ENCODE measurements at regions not wholly inside any gene's neighbourhood (a gene's known extent, or its start where the extent isn't known, plus 50 kb on each side); places are given as distances from the start of the nearest gene placed in this dataset.

DNA sequence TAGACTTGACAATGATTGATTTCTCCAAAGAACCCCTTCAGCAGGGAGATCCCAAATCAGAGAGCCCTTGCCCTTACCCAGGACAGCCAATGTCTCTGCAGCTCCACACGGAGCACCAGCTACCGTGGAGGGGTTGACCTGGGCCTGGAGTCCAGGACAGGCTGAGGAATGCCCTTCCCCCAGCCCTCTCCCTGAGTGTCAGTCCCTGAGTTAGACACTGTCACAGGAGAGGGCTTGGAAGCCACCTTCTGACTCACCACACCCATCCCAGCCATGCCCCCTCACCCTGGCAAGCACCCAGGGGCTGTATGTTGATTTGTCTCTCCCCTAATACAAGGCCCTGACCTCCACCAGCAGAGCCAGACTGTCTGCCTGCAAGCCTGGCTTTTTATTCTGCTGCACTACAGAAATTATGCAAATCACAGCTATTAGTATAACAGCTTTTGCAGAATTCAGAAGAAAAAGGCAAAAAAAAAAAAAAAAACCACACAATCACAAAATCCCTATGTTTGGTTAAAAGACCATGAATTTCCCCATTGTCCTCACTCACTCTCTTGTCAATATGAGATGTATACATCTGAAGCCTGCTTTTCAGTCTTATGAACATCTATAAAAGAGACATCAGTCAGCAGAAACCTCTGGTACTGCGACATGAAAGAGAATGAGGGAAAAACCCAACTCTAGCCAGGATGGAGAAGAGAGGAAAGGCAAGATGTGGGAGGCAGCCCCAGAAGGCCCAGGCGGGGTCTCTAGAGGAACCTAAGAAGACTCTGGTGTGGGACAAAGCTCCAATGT lies 240.7 kb downstream of the UQCRFS1 start:
- Mint-ChIP-seq H3K4me3 (no peak overlapping the region), H3K9me3 (no peaks in the 10 kb centered on the region), H3K27me3 (ENCODE audit: low read depth) (no peaks in the 10 kb centered on the region), H3K36me3 (ENCODE audit: low read depth) (no peaks in the 10 kb centered on the region), H3K27ac (no peak overlapping the region), H3K4me1 (ENCODE audit: low read depth) (no peaks in the 10 kb centered on the region)

DNA sequence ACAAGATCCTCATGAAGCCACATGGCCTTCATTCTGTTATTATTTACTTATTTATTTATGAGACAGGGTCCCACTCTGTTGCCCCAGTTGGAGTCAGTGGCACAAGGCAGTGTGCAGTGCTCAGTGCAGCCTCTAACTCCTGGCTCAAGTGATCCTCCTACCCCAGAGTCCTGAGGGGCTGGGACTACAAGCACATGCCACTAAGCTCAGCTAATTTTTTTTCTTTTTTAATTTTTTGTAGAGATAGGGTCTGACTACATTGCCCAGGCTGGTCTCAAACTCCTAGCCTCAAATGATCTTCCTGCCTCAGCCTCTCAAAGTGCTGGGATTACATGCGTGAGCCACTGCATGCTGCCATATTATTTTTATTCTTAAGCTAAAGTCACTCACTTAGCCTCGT lies 241.4 kb downstream of the UQCRFS1 start:
- Mint-ChIP-seq H3K27me3 (ENCODE audit: low read depth) (no peaks in the 10 kb centered on the region), H3K9me3 (no peaks in the 10 kb centered on the region), H3K27ac (no peak overlapping the region)

DNA sequence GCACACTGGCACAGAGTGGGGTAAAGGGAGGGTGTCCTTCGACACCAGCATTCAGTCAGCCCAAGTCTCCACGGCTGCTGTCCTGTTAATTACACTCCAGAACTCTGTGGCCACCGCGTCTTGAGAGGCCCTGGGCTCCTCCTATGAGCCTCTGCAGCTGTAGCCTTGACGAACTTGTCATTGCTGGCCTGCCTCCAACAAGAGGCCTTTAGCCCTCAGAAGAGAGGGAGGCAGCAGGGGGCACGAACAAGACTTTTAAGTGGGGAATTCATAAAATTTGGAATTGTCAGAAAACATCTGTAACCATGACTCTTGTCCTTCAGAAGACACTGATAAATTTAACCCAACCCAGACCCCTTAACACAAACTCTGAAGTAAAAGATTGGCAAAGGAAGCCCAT lies 241.9 kb downstream of the UQCRFS1 start:
- H3K27me3 Mint-ChIP-seq (ENCODE audit: low read depth), result no peaks in the 10 kb centered on the region
- no peaks in the 10 kb centered on the region for H3K9me3 Mint-ChIP-seq
- H3K36me3 Mint-ChIP-seq (ENCODE audit: low read depth), result no peaks in the 10 kb centered on the region

More for the DNA sequence above, 241.4 kb downstream of the UQCRFS1 start:
- Mint-ChIP-seq H3K4me3 (no peak overlapping the region), H3K4me1 (ENCODE audit: low read depth) (no peaks in the 10 kb centered on the region), H3K36me3 (ENCODE audit: low read depth) (no peaks in the 10 kb centered on the region)

DNA sequence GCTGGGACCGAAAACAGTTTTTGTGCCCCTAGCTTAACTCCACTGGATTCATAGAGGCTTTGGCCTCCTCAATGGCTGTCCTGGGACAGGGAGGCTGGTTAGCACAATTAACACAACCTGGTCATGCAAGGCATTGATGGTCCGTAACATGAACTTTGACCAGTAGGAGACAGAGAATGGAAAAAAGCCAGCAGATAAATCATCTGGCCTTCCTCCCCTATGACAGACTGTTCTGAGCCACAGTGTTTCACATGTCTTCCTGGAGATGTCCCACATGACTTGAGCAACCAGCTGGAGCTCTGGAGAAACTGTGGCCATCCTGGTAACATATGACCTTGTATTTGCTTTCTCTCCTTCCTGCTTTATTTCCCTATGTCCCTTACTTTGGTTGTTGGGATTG lies 244.2 kb downstream of the UQCRFS1 start:
- no peak overlapping the region for H3K27ac Mint-ChIP-seq
- no peaks in the 10 kb centered on the region for H3K4me1 Mint-ChIP-seq (ENCODE audit: low read depth)
- no peaks in the 10 kb centered on the region for H3K36me3 Mint-ChIP-seq (ENCODE audit: low read depth)
- no peaks in the 10 kb centered on the region for H3K27me3 Mint-ChIP-seq (ENCODE audit: low read depth)
- H3K4me3 Mint-ChIP-seq, result no peak overlapping the region
- H3K9me3 Mint-ChIP-seq, result no peaks in the 10 kb centered on the region

More for the DNA sequence above, 241.9 kb downstream of the UQCRFS1 start:
- Mint-ChIP-seq H3K4me1 (ENCODE audit: low read depth) (no peaks in the 10 kb centered on the region), H3K27ac (no peak overlapping the region), H3K4me3 (no peak overlapping the region)

DNA sequence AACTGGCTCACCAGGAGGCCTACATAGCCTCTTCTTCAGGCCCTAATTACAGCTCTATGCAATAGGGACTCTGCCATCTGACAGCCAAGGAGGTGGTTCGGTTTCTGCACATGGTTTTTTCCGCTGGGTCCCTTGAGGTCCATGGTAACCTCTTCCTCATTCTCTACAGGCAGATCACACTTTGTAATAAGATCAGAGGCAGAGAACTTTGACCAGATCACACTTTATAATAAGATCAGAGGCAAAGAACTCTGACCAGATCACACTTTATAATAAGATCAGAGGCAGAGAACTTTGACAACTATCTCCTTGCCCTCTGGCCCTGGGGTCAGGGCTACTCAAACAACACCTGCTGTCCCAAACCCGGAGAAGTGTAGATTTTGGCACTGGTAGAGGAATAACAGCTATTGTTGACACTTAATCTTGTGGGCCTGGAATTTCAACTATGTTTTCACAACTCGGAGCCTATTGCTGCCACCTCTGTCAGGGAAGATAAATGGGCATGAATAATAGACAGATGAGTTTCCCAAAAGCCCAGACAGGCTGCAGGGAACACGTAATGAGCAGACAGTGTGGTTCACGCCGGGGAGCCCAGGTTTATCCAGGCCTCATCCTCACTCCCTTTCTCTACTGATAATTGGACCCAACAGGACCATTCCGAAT lies 246.1 kb downstream of the UQCRFS1 start:
- H3K9me3 Mint-ChIP-seq, result no peaks in the 10 kb centered on the region
- H3K36me3 Mint-ChIP-seq (ENCODE audit: low read depth), result no peaks in the 10 kb centered on the region
- H3K4me1 Mint-ChIP-seq (ENCODE audit: low read depth), result no peaks in the 10 kb centered on the region
- no peak overlapping the region for H3K27ac Mint-ChIP-seq
- no peaks in the 10 kb centered on the region for H3K27me3 Mint-ChIP-seq (ENCODE audit: low read depth)
- H3K4me3 Mint-ChIP-seq, result no peak overlapping the region

DNA sequence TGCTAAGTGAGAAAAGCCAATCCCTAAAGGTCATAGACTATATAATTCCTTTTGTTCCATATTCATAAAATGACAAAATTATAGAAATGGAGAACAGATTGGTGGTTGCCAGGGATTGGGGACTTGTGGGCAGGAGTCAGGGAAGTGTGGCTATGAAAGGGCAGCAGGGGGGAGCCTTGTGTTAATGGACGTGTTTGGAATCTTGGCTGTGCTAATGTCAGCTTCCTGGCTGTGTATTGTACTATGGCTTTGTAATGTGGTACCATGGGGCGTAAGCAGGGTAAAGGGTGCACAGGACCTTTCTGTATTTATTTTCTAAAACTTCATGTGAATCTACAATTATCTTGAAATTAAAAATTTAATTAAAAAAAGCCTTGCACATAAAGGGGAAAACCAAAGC lies 248.5 kb downstream of the UQCRFS1 start:
- Mint-ChIP-seq H3K4me1 (ENCODE audit: low read depth) (no peaks in the 10 kb centered on the region), H3K27me3 (ENCODE audit: low read depth) (no peaks in the 10 kb centered on the region), H3K4me3 (no peak overlapping the region), H3K9me3 (no peaks in the 10 kb centered on the region), H3K36me3 (ENCODE audit: low read depth) (no peaks in the 10 kb centered on the region), H3K27ac (no peak overlapping the region)

DNA sequence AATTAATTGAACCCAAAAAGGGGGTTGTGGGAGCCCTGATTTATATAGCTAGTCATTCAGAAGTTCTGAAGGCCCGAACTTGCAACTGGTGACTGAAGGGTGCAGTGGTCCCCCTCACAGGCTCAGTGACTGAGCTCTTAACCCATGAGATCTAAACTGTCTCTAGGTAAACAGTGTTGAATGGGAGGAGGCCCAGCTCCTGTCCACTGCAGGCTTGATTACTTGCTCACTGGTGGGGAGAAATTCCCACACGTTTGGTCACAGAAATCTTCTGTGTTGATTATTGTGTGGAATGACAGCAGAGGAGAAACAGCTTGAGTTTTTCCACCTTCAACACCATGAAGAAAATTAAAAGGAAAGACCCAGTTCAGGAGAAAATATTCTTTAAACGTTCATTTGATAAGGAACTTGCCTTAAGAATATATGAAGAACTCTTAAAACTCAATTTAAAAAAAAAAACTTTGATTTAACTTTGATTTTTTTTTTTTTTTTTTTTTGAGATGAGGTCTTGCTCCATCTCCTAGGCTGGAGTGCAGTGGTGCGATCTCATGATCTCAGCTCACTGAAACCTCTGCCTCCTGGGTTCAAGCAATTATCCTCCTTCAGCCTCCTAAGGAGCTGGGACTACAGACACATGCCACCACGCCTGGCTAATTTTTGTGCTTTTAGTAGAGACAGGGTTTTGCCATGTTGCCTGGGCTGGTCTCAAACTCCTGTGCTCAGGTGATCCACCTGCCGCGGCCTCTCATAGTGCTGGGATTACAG lies 249.3 kb downstream of the UQCRFS1 start:
- Mint-ChIP-seq H3K36me3 (ENCODE audit: low read depth) (no peaks in the 10 kb centered on the region), H3K4me1 (ENCODE audit: low read depth) (no peaks in the 10 kb centered on the region), H3K27ac (no peak overlapping the region), H3K4me3 (no peak overlapping the region), H3K9me3 (no peaks in the 10 kb centered on the region), H3K27me3 (ENCODE audit: low read depth) (no peaks in the 10 kb centered on the region)

DNA sequence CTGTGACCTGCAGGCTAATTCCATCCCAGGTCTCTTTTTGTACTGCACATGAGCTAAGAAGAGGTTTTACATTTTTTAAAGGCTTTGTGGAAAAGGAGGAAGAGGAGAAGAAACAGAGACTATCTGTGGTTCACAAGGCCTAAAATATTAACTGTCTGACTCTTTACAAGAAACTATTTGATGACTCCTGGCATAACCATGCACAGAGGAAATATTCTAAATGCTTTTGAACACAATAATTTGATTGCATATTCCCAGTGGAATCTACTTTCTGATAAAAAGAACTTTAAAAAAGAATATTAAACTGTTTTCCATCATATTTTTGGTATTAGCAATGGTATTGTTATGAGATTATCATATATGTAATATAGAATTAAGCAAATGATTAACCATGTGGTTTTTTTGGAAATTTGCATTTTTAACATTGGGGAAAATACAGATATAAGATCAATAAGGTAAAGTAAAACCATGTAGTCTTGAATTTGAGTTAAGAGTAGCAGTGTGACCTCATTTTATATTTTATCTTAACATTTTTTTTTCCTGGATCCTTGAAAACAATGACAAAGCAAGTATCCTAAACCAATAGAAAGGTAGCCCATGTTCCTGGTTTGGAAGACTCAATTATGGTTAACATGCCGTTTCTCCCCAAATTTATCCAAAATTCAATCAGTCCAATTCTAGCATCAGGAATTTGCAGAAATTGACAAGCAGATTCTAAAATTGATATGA lies 251.0 kb downstream of the UQCRFS1 start:
- Mint-ChIP-seq H3K27me3 (ENCODE audit: low read depth) (no peaks in the 10 kb centered on the region), H3K4me3 (no peak overlapping the region), H3K9me3 (no peaks in the 10 kb centered on the region), H3K4me1 (ENCODE audit: low read depth) (no peaks in the 10 kb centered on the region), H3K27ac (no peak overlapping the region), H3K36me3 (ENCODE audit: low read depth) (no peaks in the 10 kb centered on the region)

DNA sequence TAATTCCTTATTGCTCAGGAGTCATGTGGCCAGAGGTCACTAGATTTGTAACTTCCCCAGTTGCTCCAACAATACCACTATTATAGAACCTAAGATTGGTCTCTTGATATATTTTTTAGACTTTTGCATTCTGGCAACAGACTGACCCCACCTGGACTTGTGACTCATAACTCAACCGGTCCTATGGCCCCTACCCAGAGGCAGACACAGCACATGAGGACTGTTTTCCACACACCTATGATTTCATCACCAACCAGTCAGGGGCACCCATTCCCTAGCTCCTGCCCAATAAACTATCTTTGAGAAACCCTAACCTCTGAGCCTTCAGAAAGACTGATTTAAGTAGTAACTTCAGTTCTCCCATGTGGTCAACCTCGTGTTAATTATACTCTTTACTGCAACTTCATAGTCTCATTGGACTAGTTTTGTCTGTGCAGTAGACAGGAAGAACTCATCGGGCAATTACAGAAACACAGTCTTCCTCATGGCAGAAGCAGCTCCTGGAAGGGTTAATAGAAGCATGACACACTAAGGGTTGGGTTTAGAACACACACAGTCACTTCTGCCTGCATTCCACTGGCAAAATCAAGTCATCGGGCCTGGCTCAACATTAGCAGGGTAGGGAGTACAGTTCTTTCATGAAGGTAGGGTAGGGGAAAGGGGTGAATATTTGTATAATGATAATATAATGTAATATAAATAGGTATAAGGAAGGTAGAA lies 251.8 kb downstream of the UQCRFS1 start:
- H3K27me3 Mint-ChIP-seq (ENCODE audit: low read depth), result no peaks in the 10 kb centered on the region

DNA sequence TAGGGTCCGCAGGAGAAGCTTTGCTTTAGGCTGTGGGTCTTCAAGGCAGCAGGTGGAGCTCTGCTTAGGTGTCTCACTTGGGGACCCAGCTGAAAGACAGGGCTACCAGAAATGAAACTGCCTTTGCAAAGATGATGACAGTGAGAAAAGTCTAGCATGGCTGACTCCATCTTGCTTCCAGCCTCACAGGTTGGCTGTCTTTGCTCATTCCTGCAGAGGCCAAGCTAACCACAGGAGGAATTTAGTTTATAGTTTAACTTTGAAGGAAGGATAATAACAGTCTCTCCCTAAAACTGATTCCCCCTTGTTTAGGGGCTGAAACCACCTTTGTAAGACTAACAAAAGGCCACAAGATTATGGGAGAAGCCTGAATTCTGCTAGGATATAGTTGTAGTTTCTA lies 252.4 kb downstream of the UQCRFS1 start:
- no peaks in the 10 kb centered on the region for H3K4me1 Mint-ChIP-seq (ENCODE audit: low read depth)

More for the DNA sequence above, 251.8 kb downstream of the UQCRFS1 start:
- no peaks in the 10 kb centered on the region for H3K9me3 Mint-ChIP-seq
- H3K27ac Mint-ChIP-seq, result no peak overlapping the region
- no peak overlapping the region for H3K4me3 Mint-ChIP-seq
- no peaks in the 10 kb centered on the region for H3K36me3 Mint-ChIP-seq (ENCODE audit: low read depth)
- H3K4me1 Mint-ChIP-seq (ENCODE audit: low read depth), result no peaks in the 10 kb centered on the region

DNA sequence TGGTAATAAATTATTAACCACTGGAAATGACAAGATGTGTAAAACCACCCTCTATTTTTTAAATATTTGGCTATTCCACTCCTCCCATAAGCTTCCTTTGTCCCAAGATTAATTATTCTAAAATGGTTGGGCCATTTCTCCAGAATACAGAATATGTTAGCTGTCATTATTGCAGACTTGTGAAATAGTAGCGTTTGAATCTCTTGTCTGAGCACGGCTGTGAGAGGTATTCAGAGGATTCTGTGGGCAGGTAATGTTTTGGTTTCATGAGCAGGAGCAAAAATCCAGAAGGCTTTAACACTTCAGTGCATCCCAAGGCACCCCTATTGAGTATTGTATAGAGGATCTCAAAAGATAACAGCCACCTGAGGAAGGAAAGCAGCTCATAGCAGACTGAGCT lies 256.0 kb downstream of the UQCRFS1 start:
- Mint-ChIP-seq H3K27me3 (ENCODE audit: low read depth) (no peaks in the 10 kb centered on the region), H3K4me3 (no peak overlapping the region), H3K36me3 (ENCODE audit: low read depth) (no peaks in the 10 kb centered on the region), H3K27ac (no peak overlapping the region), H3K4me1 (ENCODE audit: low read depth) (no peaks in the 10 kb centered on the region), H3K9me3 (no peaks in the 10 kb centered on the region)

More for the DNA sequence above, 252.4 kb downstream of the UQCRFS1 start:
- Mint-ChIP-seq H3K9me3 (no peaks in the 10 kb centered on the region), H3K4me3 (no peak overlapping the region), H3K27me3 (ENCODE audit: low read depth) (no peaks in the 10 kb centered on the region), H3K36me3 (ENCODE audit: low read depth) (no peaks in the 10 kb centered on the region), H3K27ac (no peak overlapping the region)

DNA sequence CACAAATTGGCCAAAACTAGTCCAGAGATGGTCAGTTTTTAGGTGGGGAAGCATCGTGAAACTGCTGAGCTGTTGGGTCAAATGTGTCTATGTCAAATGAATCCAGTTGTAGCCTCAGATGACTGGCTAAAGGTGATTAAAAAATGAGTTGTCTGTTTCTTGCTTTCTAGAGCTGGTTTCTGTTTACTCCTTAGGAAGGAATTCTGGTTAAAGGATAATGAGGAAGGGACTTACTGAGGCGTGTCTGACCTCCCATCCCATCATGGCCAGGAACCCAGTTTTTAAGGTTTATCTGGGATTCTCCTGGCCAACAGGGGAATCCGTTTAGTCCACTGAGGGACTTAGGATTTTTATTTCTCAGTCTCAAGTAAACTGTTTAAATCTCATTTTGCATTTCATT lies 256.5 kb downstream of the UQCRFS1 start:
- Mint-ChIP-seq H3K27me3 (ENCODE audit: low read depth) (no peaks in the 10 kb centered on the region), H3K27ac (no peak overlapping the region), H3K4me3 (no peak overlapping the region), H3K4me1 (ENCODE audit: low read depth) (no peaks in the 10 kb centered on the region), H3K36me3 (ENCODE audit: low read depth) (no peaks in the 10 kb centered on the region), H3K9me3 (no peaks in the 10 kb centered on the region)

DNA sequence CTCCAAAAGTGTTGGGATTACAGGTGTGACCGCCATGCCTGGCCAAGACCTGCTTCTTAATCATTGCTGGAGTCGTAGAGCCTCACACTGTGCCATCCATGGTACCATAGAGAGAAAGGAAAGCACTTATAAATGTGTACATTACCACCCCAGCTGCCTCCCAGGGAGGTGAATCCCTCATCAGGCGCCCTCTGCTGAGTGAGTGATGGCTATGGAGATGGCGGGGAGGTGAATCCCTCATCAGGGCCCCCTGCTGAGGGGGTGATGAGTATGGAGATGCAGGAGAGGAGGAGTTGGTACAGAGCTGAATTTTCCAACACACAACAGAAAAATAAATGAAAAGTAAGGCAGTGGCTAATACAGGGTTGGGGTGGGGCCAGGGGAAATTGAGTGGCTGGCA lies 263.4 kb downstream of the UQCRFS1 start:
- Mint-ChIP-seq H3K27ac (no peak overlapping the region), H3K4me3 (no peak overlapping the region), H3K9me3 (no peaks in the 10 kb centered on the region), H3K36me3 (ENCODE audit: low read depth) (no peaks in the 10 kb centered on the region), H3K27me3 (ENCODE audit: low read depth) (no peaks in the 10 kb centered on the region), H3K4me1 (ENCODE audit: low read depth) (no peaks in the 10 kb centered on the region)

DNA sequence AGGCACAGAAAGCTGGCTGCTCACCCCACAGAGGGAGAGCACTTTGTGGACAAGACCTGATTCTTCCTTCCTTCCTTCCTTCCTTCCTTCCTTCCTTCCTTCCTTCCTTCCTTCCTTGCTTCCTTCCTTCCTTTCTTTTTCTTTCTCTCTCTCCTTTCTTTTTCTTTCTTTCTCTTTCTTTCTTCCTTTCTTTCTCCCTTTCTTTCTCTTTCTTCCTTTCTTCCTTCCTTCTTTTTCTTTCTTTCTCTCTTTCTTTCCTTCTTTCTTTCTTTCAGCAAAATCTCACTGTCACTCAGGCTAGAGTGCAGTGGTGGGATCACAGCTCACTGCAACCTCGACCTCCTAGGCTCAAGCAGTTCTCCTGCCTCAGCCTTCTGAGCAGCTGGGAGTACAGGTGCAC lies 263.9 kb downstream of the UQCRFS1 start:
- no peaks in the 10 kb centered on the region for H3K4me1 Mint-ChIP-seq (ENCODE audit: low read depth)
- H3K9me3 Mint-ChIP-seq, result no peaks in the 10 kb centered on the region
- H3K27me3 Mint-ChIP-seq (ENCODE audit: low read depth), result no peaks in the 10 kb centered on the region
- H3K27ac Mint-ChIP-seq, result no peak overlapping the region
- no peak overlapping the region for H3K4me3 Mint-ChIP-seq
- no peaks in the 10 kb centered on the region for H3K36me3 Mint-ChIP-seq (ENCODE audit: low read depth)
